Suprapubic skin (tissue), 3 donors: ENCODE measurements at regions not wholly inside any gene's neighbourhood (a gene's known extent, or its start where the extent isn't known, plus 50 kb on each side); places are given as distances from the start of the nearest gene placed in this dataset.

Experiments used
- EP300 ChIP-seq: sonication (generic); formaldehyde crosslinking; IDR thresholded peaks from one replicate; pipeline ENCODE4 v1.6.1; 2017; ENCODE audit warnings: antibody characterized with exemption
- TF ChIP-seq, protein P1 (sequence below), 2 donors: fragments of 200-600 bp in 1 of 2; fragments of 450-650 bp in 1 of 2; sonication (generic) in 1 of 2; IDR thresholded peaks; one replicate each; pipeline ENCODE4 v1.5.1; 2016 to 2019; ENCODE audit warnings: antibody characterized with exemption in 2 of 2, mild to moderate bottlenecking in 1 of 2, moderate library complexity in 1 of 2

DNA sequence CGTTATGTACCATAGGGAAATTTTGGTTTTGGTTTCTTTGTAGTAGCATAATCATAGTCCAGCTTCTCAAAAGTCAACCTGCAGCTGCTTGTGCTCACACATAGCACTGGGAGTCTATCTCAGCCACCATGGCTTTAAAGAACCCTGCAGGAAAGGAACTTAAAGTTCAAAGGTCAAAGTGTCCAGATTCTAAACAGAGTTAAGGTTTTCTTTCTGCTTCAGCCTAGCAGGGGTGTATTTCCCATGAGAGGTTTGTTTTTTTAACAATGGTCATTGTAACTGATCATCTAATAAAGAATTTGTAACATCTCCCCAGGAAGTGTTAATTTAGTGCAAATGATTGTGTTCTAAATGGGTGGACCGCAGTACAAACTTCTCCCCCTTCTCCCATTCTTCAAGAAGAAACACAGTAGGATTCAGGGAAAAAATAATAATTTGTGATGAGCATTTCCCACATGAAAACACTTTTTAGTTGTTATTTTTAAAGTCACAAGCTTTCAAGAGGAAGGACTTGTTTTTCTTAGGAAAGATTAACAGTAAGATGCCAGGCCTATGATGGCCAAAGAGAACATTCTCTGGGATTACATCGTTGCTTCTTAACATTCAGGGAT, 168.0 kb downstream of the EFNB2 start:
- TF ChIP-seq, protein P1, sequence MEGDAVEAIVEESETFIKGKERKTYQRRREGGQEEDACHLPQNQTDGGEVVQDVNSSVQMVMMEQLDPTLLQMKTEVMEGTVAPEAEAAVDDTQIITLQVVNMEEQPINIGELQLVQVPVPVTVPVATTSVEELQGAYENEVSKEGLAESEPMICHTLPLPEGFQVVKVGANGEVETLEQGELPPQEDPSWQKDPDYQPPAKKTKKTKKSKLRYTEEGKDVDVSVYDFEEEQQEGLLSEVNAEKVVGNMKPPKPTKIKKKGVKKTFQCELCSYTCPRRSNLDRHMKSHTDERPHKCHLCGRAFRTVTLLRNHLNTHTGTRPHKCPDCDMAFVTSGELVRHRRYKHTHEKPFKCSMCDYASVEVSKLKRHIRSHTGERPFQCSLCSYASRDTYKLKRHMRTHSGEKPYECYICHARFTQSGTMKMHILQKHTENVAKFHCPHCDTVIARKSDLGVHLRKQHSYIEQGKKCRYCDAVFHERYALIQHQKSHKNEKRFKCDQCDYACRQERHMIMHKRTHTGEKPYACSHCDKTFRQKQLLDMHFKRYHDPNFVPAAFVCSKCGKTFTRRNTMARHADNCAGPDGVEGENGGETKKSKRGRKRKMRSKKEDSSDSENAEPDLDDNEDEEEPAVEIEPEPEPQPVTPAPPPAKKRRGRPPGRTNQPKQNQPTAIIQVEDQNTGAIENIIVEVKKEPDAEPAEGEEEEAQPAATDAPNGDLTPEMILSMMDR (IDR thresholded peaks at IDR 0.05) = no peak
- TF ChIP-seq EP300 = no peak
